ENCODE measurements at regions not wholly inside any gene's neighbourhood (a gene's known extent, or its start where the extent isn't known, plus 50 kb on each side); places are given as distances from the start of the nearest gene placed in this dataset.

- TF ChIP-seq EZH2 (IDR thresholded peaks at IDR 0.05; ENCODE audit: insufficient read depth, low read length), result no peak
- TF ChIP-seq CTCF (IDR thresholded peaks at IDR 0.05; ENCODE audit: insufficient read depth, low read depth, low read length), result no peak
Observed at GRCh38 chr15:98570119-98570518, 78.2 kb upstream of the IGF1R start.
